ENCODE measurements at regions not wholly inside any gene's neighbourhood (a gene's known extent, or its start where the extent isn't known, plus 50 kb on each side); places are given as distances from the start of the nearest gene placed in this dataset.

GRCh38 chr7:67422601-67423000 is 426.0 kb downstream of the TYW1 start:
- TF ChIP-seq STAT1 (IDR thresholded peaks at IDR 0.05; ENCODE audit: unreplicated experiment) (no peak), REST (IDR thresholded peaks at IDR 0.05; ENCODE audit: unreplicated experiment) (no peak), ZNF462 (CRISPR knock-in tag; IDR thresholded peaks at IDR 0.05) (no peak)
- H3K4me1 Mint-ChIP-seq: no peaks in the 10 kb centered on the region
- Histone ChIP-seq H3K36me3 (ENCODE audit: insufficient read depth) (no peaks in the 10 kb centered on the region), H3K9me2 (ENCODE audit: insufficient read depth) (no peaks in the 10 kb centered on the region), H3K4me3 (no peak overlapping the region), H4K20me1 (replicated peaks; ENCODE audit: insufficient read depth) (no peaks in the 10 kb centered on the region), H3K4me2 (no peak overlapping the region), H3K4me1 (ENCODE audit: insufficient read depth) (no peaks in the 10 kb centered on the region), H3K79me2 (replicated peaks; ENCODE audit: insufficient read depth) (no peaks in the 10 kb centered on the region), H3K27me3 (ENCODE audit: insufficient read depth) (no peaks in the 10 kb centered on the region), H3F3A (replicated peaks; ENCODE audit: low read depth) (no peaks in the 10 kb centered on the region), H3K27ac (ENCODE audit: low read depth) (no peak overlapping the region), H2AFZ (no peak overlapping the region)
- DNase-seq (ENCODE audit: low spot score): no peak
- H3K9me3 Mint-ChIP-seq: peaks cover 92% of the 10 kb centered on the region
- peaks cover 19% of the 10 kb centered on the region for H3K36me3 Mint-ChIP-seq (ENCODE audit: low read depth)
- no peak overlapping the region for H3K27ac Mint-ChIP-seq
- peaks cover 4% of the 10 kb centered on the region for H3K27me3 Mint-ChIP-seq (ENCODE audit: insufficient read depth, low read depth, poor library complexity)
- H3K4me3 Mint-ChIP-seq: no peak overlapping the region
- no peak for ATAC-seq
